ENCODE measurements at regions not wholly inside any gene's neighbourhood (a gene's known extent, or its start where the extent isn't known, plus 50 kb on each side); places are given as distances from the start of the nearest gene placed in this dataset.

DNA sequence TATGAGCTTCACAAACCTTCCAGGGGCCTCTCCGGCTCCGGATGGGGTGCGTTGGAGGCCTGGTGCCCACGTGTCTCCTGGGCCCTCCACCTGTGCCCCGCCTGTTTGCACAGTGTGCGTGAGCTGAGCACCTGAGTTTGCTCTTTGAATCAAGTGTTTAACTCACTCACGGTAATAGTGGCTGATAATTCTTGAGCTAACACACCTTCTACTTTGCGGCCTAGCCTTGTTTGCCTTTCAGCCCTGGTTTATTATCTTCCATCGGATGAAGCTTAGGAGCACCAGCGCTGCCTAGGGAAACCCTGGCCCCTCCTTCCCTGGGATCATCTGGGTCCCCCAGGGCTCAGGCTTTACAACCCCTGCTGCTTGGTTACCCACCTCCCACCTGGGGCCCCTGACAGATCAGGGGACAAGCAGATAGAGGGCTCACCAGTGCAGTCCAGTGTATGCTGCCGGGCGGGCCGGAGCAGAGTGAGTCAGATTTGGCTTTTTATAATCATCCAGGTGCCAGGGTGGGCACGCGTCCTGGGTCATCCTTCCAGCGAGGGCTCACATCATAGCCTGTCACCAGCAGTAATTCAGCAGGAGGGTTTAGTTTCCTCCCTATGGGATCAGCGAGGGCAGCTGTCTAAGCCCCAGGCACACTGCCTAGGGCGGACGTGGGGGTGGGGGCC, 62.8 kb upstream of the RFLNA start:
- TF ChIP-seq POLR2AphosphoS5 (IDR thresholded peaks at IDR 0.05; ENCODE audit: low read depth, low read length): no peak
- TF ChIP-seq, protein P1, sequence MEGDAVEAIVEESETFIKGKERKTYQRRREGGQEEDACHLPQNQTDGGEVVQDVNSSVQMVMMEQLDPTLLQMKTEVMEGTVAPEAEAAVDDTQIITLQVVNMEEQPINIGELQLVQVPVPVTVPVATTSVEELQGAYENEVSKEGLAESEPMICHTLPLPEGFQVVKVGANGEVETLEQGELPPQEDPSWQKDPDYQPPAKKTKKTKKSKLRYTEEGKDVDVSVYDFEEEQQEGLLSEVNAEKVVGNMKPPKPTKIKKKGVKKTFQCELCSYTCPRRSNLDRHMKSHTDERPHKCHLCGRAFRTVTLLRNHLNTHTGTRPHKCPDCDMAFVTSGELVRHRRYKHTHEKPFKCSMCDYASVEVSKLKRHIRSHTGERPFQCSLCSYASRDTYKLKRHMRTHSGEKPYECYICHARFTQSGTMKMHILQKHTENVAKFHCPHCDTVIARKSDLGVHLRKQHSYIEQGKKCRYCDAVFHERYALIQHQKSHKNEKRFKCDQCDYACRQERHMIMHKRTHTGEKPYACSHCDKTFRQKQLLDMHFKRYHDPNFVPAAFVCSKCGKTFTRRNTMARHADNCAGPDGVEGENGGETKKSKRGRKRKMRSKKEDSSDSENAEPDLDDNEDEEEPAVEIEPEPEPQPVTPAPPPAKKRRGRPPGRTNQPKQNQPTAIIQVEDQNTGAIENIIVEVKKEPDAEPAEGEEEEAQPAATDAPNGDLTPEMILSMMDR (IDR thresholded peaks at IDR 0.05): no peak

All from Panc1 (cell line).